ENCODE measurements at regions not wholly inside any gene's neighbourhood (a gene's known extent, or its start where the extent isn't known, plus 50 kb on each side); places are given as distances from the start of the nearest gene placed in this dataset.

- Mint-ChIP-seq H3K27me3 (no peaks in the 10 kb centered on the region), H3K9me3 (no peaks in the 10 kb centered on the region), H3K4me3 (no peak overlapping the region), H3K36me3 (no peaks in the 10 kb centered on the region), H3K27ac (no peak overlapping the region), H3K4me1 (peaks cover 9% of the 10 kb centered on the region)
- no peak for ATAC-seq
Measured at GRCh38 chr1:194829492-194829891, 1643.1 kb upstream of the B3GALT2 start.

GRCh38 chr1:194825382-194825781 is 1639.0 kb upstream of the B3GALT2 start:
- Mint-ChIP-seq H3K4me1 (peaks cover 6% of the 10 kb centered on the region), H3K4me3 (no peak overlapping the region), H3K9me3 (no peaks in the 10 kb centered on the region), H3K36me3 (no peaks in the 10 kb centered on the region), H3K27ac (no peak overlapping the region), H3K27me3 (no peaks in the 10 kb centered on the region)
- no peak for ATAC-seq

GRCh38 chr1:194821091-194821490 is 1634.7 kb upstream of the B3GALT2 start:
- Mint-ChIP-seq H3K9me3 (no peaks in the 10 kb centered on the region), H3K27ac (no peak overlapping the region), H3K4me3 (no peak overlapping the region), H3K4me1 (no peaks in the 10 kb centered on the region), H3K27me3 (no peaks in the 10 kb centered on the region), H3K36me3 (no peaks in the 10 kb centered on the region)
- no peak for ATAC-seq

GRCh38 chr1:194818674-194819073 is 1632.3 kb upstream of the B3GALT2 start:
- Mint-ChIP-seq H3K4me3 (no peak overlapping the region), H3K36me3 (no peaks in the 10 kb centered on the region), H3K27me3 (no peaks in the 10 kb centered on the region), H3K9me3 (peaks cover 1% of the 10 kb centered on the region), H3K4me1 (no peaks in the 10 kb centered on the region), H3K27ac (no peak overlapping the region)
- ATAC-seq = peak; percentile 36

- no peak overlapping the region for H3K27ac Mint-ChIP-seq
- ATAC-seq = no peak
- H3K36me3 Mint-ChIP-seq = no peaks in the 10 kb centered on the region
- H3K4me3 Mint-ChIP-seq = no peak overlapping the region
- H3K4me1 Mint-ChIP-seq = no peaks in the 10 kb centered on the region
- H3K27me3 Mint-ChIP-seq = no peaks in the 10 kb centered on the region
- peaks cover 3% of the 10 kb centered on the region for H3K9me3 Mint-ChIP-seq
Measured at GRCh38 chr1:194816859-194817258, 1630.4 kb upstream of the B3GALT2 start.

GRCh38 chr1:194813096-194813495 is 1626.7 kb upstream of the B3GALT2 start:
- Mint-ChIP-seq H3K4me1 (no peaks in the 10 kb centered on the region), H3K36me3 (no peaks in the 10 kb centered on the region), H3K27me3 (no peaks in the 10 kb centered on the region)

GRCh38 chr1:194809665-194810064 is 1623.3 kb upstream of the B3GALT2 start:
- H3K9me3 Mint-ChIP-seq = peaks cover 3% of the 10 kb centered on the region
- H3K27me3 Mint-ChIP-seq = no peaks in the 10 kb centered on the region
- H3K4me3 Mint-ChIP-seq = no peak overlapping the region
- H3K27ac Mint-ChIP-seq = no peak overlapping the region
- H3K36me3 Mint-ChIP-seq = no peaks in the 10 kb centered on the region
- ATAC-seq = no peak
- H3K4me1 Mint-ChIP-seq = no peaks in the 10 kb centered on the region

More at GRCh38 chr1:194813096-194813495, 1626.7 kb upstream of the B3GALT2 start:
- peaks cover 3% of the 10 kb centered on the region for H3K9me3 Mint-ChIP-seq
- no peak overlapping the region for H3K4me3 Mint-ChIP-seq
- H3K27ac Mint-ChIP-seq = no peak overlapping the region
- ATAC-seq = no peak

- Mint-ChIP-seq H3K27me3 (no peaks in the 10 kb centered on the region), H3K36me3 (no peaks in the 10 kb centered on the region), H3K9me3 (peaks cover 3% of the 10 kb centered on the region), H3K27ac (no peak overlapping the region), H3K4me1 (no peaks in the 10 kb centered on the region), H3K4me3 (no peak overlapping the region)
- no peak for ATAC-seq
Measured at GRCh38 chr1:194809215-194809614, 1622.8 kb upstream of the B3GALT2 start.

- no peak for ATAC-seq
- H3K27me3 Mint-ChIP-seq = no peaks in the 10 kb centered on the region
- no peaks in the 10 kb centered on the region for H3K36me3 Mint-ChIP-seq
- no peak overlapping the region for H3K4me3 Mint-ChIP-seq
- H3K27ac Mint-ChIP-seq = no peak overlapping the region
- no peaks in the 10 kb centered on the region for H3K9me3 Mint-ChIP-seq
- H3K4me1 Mint-ChIP-seq = no peaks in the 10 kb centered on the region
Measured at GRCh38 chr1:194807530-194808220, 1621.3 kb upstream of the B3GALT2 start.

GRCh38 chr1:194802572-194802971 is 1616.2 kb upstream of the B3GALT2 start:
- Mint-ChIP-seq H3K9me3 (no peaks in the 10 kb centered on the region), H3K36me3 (no peaks in the 10 kb centered on the region), H3K4me1 (no peaks in the 10 kb centered on the region), H3K27me3 (no peaks in the 10 kb centered on the region), H3K27ac (no peak overlapping the region), H3K4me3 (no peak overlapping the region)
- no peak for ATAC-seq

- Mint-ChIP-seq H3K4me3 (no peak overlapping the region), H3K9me3 (peaks cover 3% of the 10 kb centered on the region)
Measured at GRCh38 chr1:194795917-194796593, 1609.6 kb upstream of the B3GALT2 start.

GRCh38 chr1:194787001-194787400 is 1600.6 kb upstream of the B3GALT2 start:
- no peaks in the 10 kb centered on the region for H3K36me3 Mint-ChIP-seq
- ATAC-seq = no peak
- H3K4me3 Mint-ChIP-seq = no peak overlapping the region
- no peak overlapping the region for H3K27ac Mint-ChIP-seq
- no peaks in the 10 kb centered on the region for H3K9me3 Mint-ChIP-seq
- no peaks in the 10 kb centered on the region for H3K27me3 Mint-ChIP-seq
- H3K4me1 Mint-ChIP-seq = no peaks in the 10 kb centered on the region

More at GRCh38 chr1:194795917-194796593, 1609.6 kb upstream of the B3GALT2 start:
- no peak overlapping the region for H3K27ac Mint-ChIP-seq
- H3K4me1 Mint-ChIP-seq = no peaks in the 10 kb centered on the region
- no peak for ATAC-seq
- H3K36me3 Mint-ChIP-seq = no peaks in the 10 kb centered on the region
- H3K27me3 Mint-ChIP-seq = no peaks in the 10 kb centered on the region

- Mint-ChIP-seq H3K36me3 (no peaks in the 10 kb centered on the region), H3K9me3 (peaks cover 3% of the 10 kb centered on the region), H3K27me3 (no peaks in the 10 kb centered on the region), H3K4me1 (no peaks in the 10 kb centered on the region), H3K27ac (no peak overlapping the region), H3K4me3 (no peak overlapping the region)
- no peak for ATAC-seq
Measured at GRCh38 chr1:194786027-194786426, 1599.6 kb upstream of the B3GALT2 start.

GRCh38 chr1:194776657-194777056 is 1590.2 kb upstream of the B3GALT2 start:
- Mint-ChIP-seq H3K27me3 (no peaks in the 10 kb centered on the region), H3K36me3 (no peaks in the 10 kb centered on the region), H3K4me3 (no peak overlapping the region), H3K27ac (no peak overlapping the region), H3K4me1 (no peaks in the 10 kb centered on the region), H3K9me3 (peaks cover 5% of the 10 kb centered on the region)
- ATAC-seq = no peak

GRCh38 chr1:194774535-194774934 is 1588.1 kb upstream of the B3GALT2 start:
- ATAC-seq = no peak
- H3K36me3 Mint-ChIP-seq = no peaks in the 10 kb centered on the region
- peaks cover 2% of the 10 kb centered on the region for H3K9me3 Mint-ChIP-seq

More at GRCh38 chr1:194774535-194774934, 1588.1 kb upstream of the B3GALT2 start:
- Mint-ChIP-seq H3K27me3 (no peaks in the 10 kb centered on the region), H3K4me1 (no peaks in the 10 kb centered on the region), H3K27ac (no peak overlapping the region), H3K4me3 (no peak overlapping the region)

Data from stimulated activated memory B cell treated with anti-CD40 and anti-IgM and Interleukin-4, amounts not matched to agents 10 μg/mL and 1 μg/mL and 100 μg/mL, for 72 hours (primary cell).